GM20000 (cell line): ENCODE measurements at regions not wholly inside any gene's neighbourhood (a gene's known extent, or its start where the extent isn't known, plus 50 kb on each side); places are given as distances from the start of the nearest gene placed in this dataset.

Experiments used
- DNase-seq: peaks from one replicate; pipeline ENCODE4 v3.0.0; 2012; ENCODE audit warnings: low spot score
- CTCF ChIP-seq: IDR thresholded peaks from 2 replicates; pipeline ENCODE4 v1.5.1; 2012; ENCODE audit warnings: mild to moderate bottlenecking, control low read depth; ENCODE audit errors: extremely low read depth, missing control alignments

DNA sequence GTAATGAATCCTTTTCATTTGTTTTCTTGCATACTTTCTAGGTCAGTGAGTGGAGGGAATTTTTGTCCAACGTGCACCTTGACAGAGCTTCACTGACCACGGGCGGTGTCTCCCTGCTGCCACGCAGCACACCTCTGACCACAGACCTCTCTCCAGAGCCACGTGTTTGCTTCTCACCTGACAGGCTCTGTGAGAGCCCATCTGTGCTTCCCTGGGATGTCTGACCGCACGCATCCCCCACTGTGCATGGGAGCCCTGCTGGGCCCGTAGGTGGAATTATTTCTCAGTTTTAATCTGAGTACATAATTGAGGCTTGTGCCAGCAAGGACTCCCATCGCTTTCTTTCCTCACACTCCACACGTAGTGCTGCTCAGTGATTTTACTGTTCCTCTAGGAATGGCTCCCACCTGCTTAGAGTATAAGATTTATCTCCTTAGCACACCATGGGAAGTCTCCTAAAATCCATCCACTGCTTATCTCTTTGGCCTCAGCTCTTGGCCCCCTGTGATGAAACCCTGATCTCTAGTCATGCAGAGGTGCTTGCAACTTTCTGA, 482.6 kb downstream of the TSN start:
- DNase-seq = no peak
- no peak for TF ChIP-seq CTCF

DNA sequence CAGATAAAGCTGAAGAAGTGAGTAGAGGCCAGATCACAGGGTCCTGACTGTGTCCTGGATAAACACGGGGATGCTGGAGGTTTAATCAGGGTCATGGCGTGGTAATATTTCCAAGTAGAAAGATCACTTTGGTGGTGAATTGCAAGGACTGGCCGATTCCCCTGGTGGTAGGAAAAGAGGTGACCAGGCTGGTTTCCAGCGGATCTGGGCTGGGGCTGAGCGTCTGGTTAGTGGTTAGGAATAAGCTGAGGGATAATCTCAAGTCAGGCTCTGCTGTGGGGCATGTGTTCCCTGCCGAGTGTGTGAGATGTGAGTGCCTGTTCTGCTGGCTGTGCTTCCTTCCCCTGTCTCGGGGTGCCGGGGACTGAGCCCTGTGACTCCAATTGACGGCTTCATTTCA, 484.0 kb downstream of the TSN start:
- no peak for TF ChIP-seq CTCF
- no peak for DNase-seq

GRCh38 chr2:122244598-122245229, 489.3 kb downstream of the TSN start:
- no peak for TF ChIP-seq CTCF
- no peak for DNase-seq

- no peak for DNase-seq
- TF ChIP-seq CTCF = no peak
Observed at GRCh38 chr2:122249673-122250072, 494.2 kb downstream of the TSN start.

GRCh38 chr2:122251158-122251557, 495.7 kb downstream of the TSN start:
- no peak for DNase-seq
- TF ChIP-seq CTCF = no peak

- no peak for DNase-seq
- TF ChIP-seq CTCF = no peak
Observed at GRCh38 chr2:122251566-122251965, 496.1 kb downstream of the TSN start.

- no peak for DNase-seq
- TF ChIP-seq CTCF = no peak
Observed at GRCh38 chr2:122255924-122256323, 500.5 kb downstream of the TSN start.
